Ascending aorta (tissue), 2 donors: ENCODE measurements at regions not wholly inside any gene's neighbourhood (a gene's known extent, or its start where the extent isn't known, plus 50 kb on each side); places are given as distances from the start of the nearest gene placed in this dataset.
"Not testable (repeated sequence)": the region's sequence is repeated elsewhere in the genome, so short reads cannot be mapped to it uniquely, and the experiment has no call there.

ENCODE experiments used
- DNase-seq, 2 donors: peaks; one replicate each; pipeline ENCODE4 v3.0.0-alpha.2; 2019; ENCODE audit warnings: low spot score in 2 of 2
- H3K27ac ChIP-seq, 2 donors: fragments of 200-600 bp; sonication (generic); one replicate each; pipeline ENCODE4 v1.5.1; 2016 to 2017; ENCODE audit warnings: mild to moderate bottlenecking in 1 of 2
- H3K27me3 ChIP-seq: fragments of 200-600 bp; sonication (generic); one replicate; pipeline ENCODE4 v1.5.1; 2017
- H3K36me3 ChIP-seq, 2 donors: fragments of 200-600 bp; sonication (generic); one replicate each; pipeline ENCODE4 v1.5.1; 2016
- H3K4me1 ChIP-seq, 2 donors: fragments of 200-600 bp; sonication (generic); one replicate each; pipeline ENCODE4 v1.5.1; 2016 to 2017; ENCODE audit warnings: mild to moderate bottlenecking in 1 of 2
- H3K4me3 ChIP-seq, 2 donors: fragments of 200-600 bp; sonication (generic); one replicate each; pipeline ENCODE4 v1.5.1; 2016 to 2017; ENCODE audit warnings: mild to moderate bottlenecking in 1 of 2
- H3K9me3 ChIP-seq, 2 donors: fragments of 200-600 bp; sonication (generic); one replicate each; pipeline ENCODE4 v1.5.1; 2016
- intact Hi-C: fragments of 100-400 bp; cut with DNase I; formaldehyde crosslinking; loops from one replicate; pipeline ENCODE4 v1.15.1; 2023
- TF ChIP-seq, protein P1 (sequence below), 3 experiments: fragments of 200-600 bp in 2 of 3; fragments of 450-650 bp in 1 of 3; sonication (generic) in 2 of 3; IDR thresholded peaks; one replicate each; pipeline ENCODE4 v1.5.1; 2016 to 2019; ENCODE audit warnings: antibody characterized with exemption in 3 of 3, mild to moderate bottlenecking in 1 of 3, moderate library complexity in 1 of 3

DNA sequence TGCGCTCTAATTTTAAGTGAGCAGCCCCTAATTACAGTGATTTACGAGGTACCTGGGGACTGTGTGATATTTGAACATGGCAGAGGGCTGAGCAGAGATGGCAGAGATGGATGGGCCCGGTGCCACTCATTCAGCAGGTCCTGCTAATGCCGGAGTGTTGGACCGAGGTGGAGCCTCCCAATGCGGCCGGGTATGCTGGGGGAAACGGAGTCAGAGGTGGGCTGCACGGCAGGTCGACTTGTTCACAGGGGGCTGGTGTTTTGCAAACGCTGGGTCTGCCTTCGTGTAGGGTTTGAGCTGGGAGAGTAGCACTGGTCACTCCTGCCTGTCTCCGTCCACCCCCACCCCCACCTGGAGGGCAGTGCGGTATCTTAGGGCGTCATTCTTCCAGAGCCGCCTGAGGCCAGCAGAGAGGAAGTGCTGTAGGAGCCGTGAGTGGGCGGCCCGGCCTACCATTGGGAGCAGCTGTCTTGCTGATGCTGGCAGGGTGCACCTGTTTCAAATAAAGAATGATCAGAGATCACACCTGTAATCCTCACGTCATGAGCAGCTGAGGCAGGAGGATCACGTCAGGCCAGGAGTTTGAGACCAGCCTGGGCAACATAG, 122.6 kb downstream of the IGLL1 start:
- no peaks in the 10 kb centered on the region for H3K9me3 ChIP-seq
- no peak overlapping the region for H3K27ac ChIP-seq
- no peak for DNase-seq
- no peaks in the 10 kb centered on the region for H3K4me1 ChIP-seq
- no peaks in the 10 kb centered on the region for H3K27me3 ChIP-seq
- intact Hi-C loops, result no loop called here
- H3K36me3 ChIP-seq, result no peaks in the 10 kb centered on the region
- TF ChIP-seq, protein P1, sequence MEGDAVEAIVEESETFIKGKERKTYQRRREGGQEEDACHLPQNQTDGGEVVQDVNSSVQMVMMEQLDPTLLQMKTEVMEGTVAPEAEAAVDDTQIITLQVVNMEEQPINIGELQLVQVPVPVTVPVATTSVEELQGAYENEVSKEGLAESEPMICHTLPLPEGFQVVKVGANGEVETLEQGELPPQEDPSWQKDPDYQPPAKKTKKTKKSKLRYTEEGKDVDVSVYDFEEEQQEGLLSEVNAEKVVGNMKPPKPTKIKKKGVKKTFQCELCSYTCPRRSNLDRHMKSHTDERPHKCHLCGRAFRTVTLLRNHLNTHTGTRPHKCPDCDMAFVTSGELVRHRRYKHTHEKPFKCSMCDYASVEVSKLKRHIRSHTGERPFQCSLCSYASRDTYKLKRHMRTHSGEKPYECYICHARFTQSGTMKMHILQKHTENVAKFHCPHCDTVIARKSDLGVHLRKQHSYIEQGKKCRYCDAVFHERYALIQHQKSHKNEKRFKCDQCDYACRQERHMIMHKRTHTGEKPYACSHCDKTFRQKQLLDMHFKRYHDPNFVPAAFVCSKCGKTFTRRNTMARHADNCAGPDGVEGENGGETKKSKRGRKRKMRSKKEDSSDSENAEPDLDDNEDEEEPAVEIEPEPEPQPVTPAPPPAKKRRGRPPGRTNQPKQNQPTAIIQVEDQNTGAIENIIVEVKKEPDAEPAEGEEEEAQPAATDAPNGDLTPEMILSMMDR (IDR thresholded peaks at IDR 0.05), result no peak
- H3K4me3 ChIP-seq, result no peak overlapping the region

DNA sequence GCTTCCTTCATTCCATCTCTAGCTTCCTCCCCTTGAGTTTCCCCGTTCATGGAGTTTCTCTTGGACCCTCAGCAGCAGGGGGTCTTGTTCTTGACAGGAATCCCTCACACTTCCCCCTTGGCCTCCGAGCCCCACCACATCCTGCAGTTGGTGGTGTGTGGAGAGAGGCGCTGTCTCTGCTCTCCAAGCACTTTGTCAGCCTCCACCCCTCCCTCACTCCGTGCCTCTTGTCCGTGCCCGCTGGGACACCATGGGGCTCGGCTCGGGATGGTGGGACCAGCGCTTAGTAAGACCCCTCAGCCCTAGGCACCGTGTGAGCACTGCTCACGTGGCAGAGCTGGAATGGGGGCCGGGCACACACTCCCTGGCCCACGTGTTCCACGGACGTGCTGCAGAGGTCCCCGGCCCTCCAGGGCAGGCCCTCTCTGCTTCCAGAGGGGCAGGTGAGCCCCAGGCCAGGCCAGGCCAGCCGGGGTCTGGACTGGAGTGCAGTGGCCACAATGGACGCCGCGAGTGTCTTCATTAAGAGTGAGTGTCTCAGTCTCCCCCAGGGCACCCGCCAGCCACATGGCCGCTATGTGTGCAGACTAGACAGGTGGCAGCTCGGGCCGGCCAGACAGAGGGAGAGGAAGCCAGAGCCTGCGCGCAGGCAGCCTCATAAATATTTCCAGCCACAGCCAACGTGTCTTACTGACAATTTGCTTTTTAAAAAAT, 123.3 kb downstream of the IGLL1 start:
- intact Hi-C loops, H3K4me3 ChIP-seq, H3K27ac ChIP-seq, DNase-seq, H3K9me3 ChIP-seq, H3K4me1 ChIP-seq, H3K36me3 ChIP-seq, H3K27me3 ChIP-seq: not testable (repeated sequence)

GRCh38 chr22:23454345-23454744, 125.7 kb downstream of the IGLL1 start:
- H3K27ac ChIP-seq, H3K27me3 ChIP-seq, H3K36me3 ChIP-seq, DNase-seq, H3K9me3 ChIP-seq, H3K4me1 ChIP-seq, H3K4me3 ChIP-seq, intact Hi-C loops: not testable (repeated sequence)

DNA sequence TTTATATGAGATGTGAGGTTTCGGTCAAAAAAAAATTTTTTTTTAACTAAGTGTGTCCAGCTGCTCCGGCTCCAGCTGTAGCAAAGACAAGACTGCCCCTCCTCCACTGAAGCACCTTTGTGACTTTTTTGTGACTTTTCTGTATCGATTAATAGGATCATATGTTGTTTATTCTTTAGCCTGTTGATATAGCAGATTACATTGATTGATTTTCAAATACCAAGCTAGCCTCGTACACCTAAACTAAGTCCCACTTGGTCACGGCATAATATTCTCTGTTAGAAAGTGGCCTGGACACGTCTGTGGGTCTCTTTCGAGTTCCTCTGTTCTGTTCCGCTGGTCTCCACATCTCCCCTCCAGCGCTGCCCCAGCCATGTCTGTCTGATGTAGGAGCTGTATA, 126.8 kb downstream of the IGLL1 start:
- TF ChIP-seq, protein P1 (IDR thresholded peaks at IDR 0.05), result no peak
- Histone ChIP-seq H3K27ac (no peak overlapping the region), H3K4me1 (no peaks in the 10 kb centered on the region), H3K36me3 (no peaks in the 10 kb centered on the region), H3K9me3 (no peaks in the 10 kb centered on the region), H3K27me3 (no peaks in the 10 kb centered on the region), H3K4me3 (no peak overlapping the region)
- DNase-seq, result no peak
- intact Hi-C loops, result no loop called here

GRCh38 chr22:23452231-23453010, 127.7 kb downstream of the IGLL1 start:
- TF ChIP-seq, protein P1 (IDR thresholded peaks at IDR 0.05), result no peak
- H3K36me3 ChIP-seq, result no peaks in the 10 kb centered on the region
- intact Hi-C loops, result no loop called here
- DNase-seq, result no peak
- no peak overlapping the region for H3K27ac ChIP-seq
- H3K4me1 ChIP-seq, result no peaks in the 10 kb centered on the region
- H3K4me3 ChIP-seq, result no peak overlapping the region
- no peaks in the 10 kb centered on the region for H3K27me3 ChIP-seq
- H3K9me3 ChIP-seq, result no peaks in the 10 kb centered on the region

- H3K27ac ChIP-seq, H3K9me3 ChIP-seq, intact Hi-C loops: not testable (repeated sequence)
Observed at GRCh38 chr22:23451452-23452230, 128.4 kb downstream of the IGLL1 start.

GRCh38 chr22:23450821-23451220, 129.3 kb downstream of the IGLL1 start:
- DNase-seq, H3K27me3 ChIP-seq, H3K9me3 ChIP-seq, H3K4me1 ChIP-seq, H3K27ac ChIP-seq, H3K36me3 ChIP-seq, intact Hi-C loops, H3K4me3 ChIP-seq: not testable (repeated sequence)

More at GRCh38 chr22:23451452-23452230, 128.4 kb downstream of the IGLL1 start:
- DNase-seq, H3K27me3 ChIP-seq, H3K4me3 ChIP-seq, H3K4me1 ChIP-seq, H3K36me3 ChIP-seq: not testable (repeated sequence)
